GM12875 (cell line): ENCODE measurements at regions not wholly inside any gene's neighbourhood (a gene's known extent, or its start where the extent isn't known, plus 50 kb on each side); places are given as distances from the start of the nearest gene placed in this dataset.

Experiments used
- H3K4me3 ChIP-seq: one replicate; pipeline ENCODE4 v1.5.1; 2011; ENCODE audit warnings: low read depth, low read length, control low read depth
- CTCF ChIP-seq: IDR thresholded peaks from 2 replicates; pipeline ENCODE4 v1.5.1; 2011; ENCODE audit warnings: low read depth, mild to moderate bottlenecking, control low read depth, inconsistent platforms, low read length, moderate library complexity, borderline replicate concordance; ENCODE audit not compliant: insufficient read depth

- no peak overlapping the region for H3K4me3 ChIP-seq
- TF ChIP-seq CTCF = no peak
Observed at GRCh38 chr9:25224309-25224708, 453.9 kb downstream of the TUSC1 start.

- no peak overlapping the region for H3K4me3 ChIP-seq
- no peak for TF ChIP-seq CTCF
Observed at GRCh38 chr9:25212361-25212760, 465.9 kb downstream of the TUSC1 start.

- no peak for TF ChIP-seq CTCF
- H3K4me3 ChIP-seq = no peak overlapping the region
Observed at GRCh38 chr9:25207402-25208195, 470.6 kb downstream of the TUSC1 start.

GRCh38 chr9:25206027-25206426, 472.2 kb downstream of the TUSC1 start:
- no peak for TF ChIP-seq CTCF
- no peak overlapping the region for H3K4me3 ChIP-seq

- no peak for TF ChIP-seq CTCF
- H3K4me3 ChIP-seq = no peak overlapping the region
Observed at GRCh38 chr9:25205285-25205684, 473.0 kb downstream of the TUSC1 start.

- TF ChIP-seq CTCF = no peak
- no peak overlapping the region for H3K4me3 ChIP-seq
Observed at GRCh38 chr9:25177858-25178257, 500.4 kb downstream of the TUSC1 start.

- H3K4me3 ChIP-seq = no peak overlapping the region
- no peak for TF ChIP-seq CTCF
Observed at GRCh38 chr9:25129537-25129936, 548.7 kb downstream of the TUSC1 start.
